Breast epithelium (tissue), 3 donors: ENCODE measurements at regions not wholly inside any gene's neighbourhood (a gene's known extent, or its start where the extent isn't known, plus 50 kb on each side); places are given as distances from the start of the nearest gene placed in this dataset.

Source experiments
- CTCF ChIP-seq, 3 donors: fragments of 450-650 bp; IDR thresholded peaks; one replicate each; pipeline ENCODE4 v1.5.1; 2016 to 2017; ENCODE audit warnings: antibody characterized with exemption in 3 of 3, mild to moderate bottlenecking in 3 of 3, moderate library complexity in 3 of 3
- POLR2A ChIP-seq: fragments of 450-650 bp; IDR thresholded peaks from one replicate; pipeline ENCODE4 v1.6.1; 2016; ENCODE audit warnings: antibody characterized with exemption, mild to moderate bottlenecking, moderate library complexity
- POLR2AphosphoS5 ChIP-seq, 3 donors: sonication (generic); formaldehyde crosslinking; IDR thresholded peaks; one replicate each; pipeline ENCODE4 v1.6.1; 2017; ENCODE audit warnings: antibody characterized with exemption in 3 of 3

- TF ChIP-seq CTCF (IDR thresholded peaks at IDR 0.05) (no peak), POLR2A (no peak), POLR2AphosphoS5 (IDR thresholded peaks at IDR 0.05) (no peak)
Measured at GRCh38 chrX:9311421-9312160, 153.3 kb upstream of the TBL1X start.
